CD4-positive, CD25-positive, alpha-beta regulatory T cell (primary cell): ENCODE measurements at regions not wholly inside any gene's neighbourhood (a gene's known extent, or its start where the extent isn't known, plus 50 kb on each side); places are given as distances from the start of the nearest gene placed in this dataset.

Experiments
- ATAC-seq, 2 donors: fragments of 150-1000 bp; cut with Tn5 transposase; one replicate each; pipeline ENCODE4 v1.10.0; 2021; ENCODE audit warnings: low read depth in 2 of 2, moderate number of reproducible peaks in 2 of 2, moderate library complexity in 1 of 2
- DNase-seq, 3 donors: peaks; one replicate each; pipeline versions ENCODE4 v3.0.0 to v3.0.0-alpha.2; 2012 to 2022; ENCODE audit warnings: mixed read lengths in 1 of 3
- H3K27ac ChIP-seq: one replicate; pipeline ENCODE4 v1.7.0; 2013; ENCODE audit warnings: mild to moderate bottlenecking, low read length; ENCODE audit not compliant: insufficient read depth, poor library complexity, severe bottlenecking
- H3K27me3 ChIP-seq: one replicate; pipeline ENCODE4 v1.7.0; 2013; ENCODE audit warnings: low read length; ENCODE audit not compliant: control insufficient read depth, insufficient read depth
- H3K36me3 ChIP-seq: one replicate; pipeline ENCODE4 v1.7.0; 2013; ENCODE audit warnings: mild to moderate bottlenecking, low read length, moderate library complexity; ENCODE audit not compliant: control insufficient read depth, insufficient read depth
- H3K4me1 ChIP-seq: 2 replicates; pipeline ENCODE4 v1.7.0; 2013; ENCODE audit warnings: mild to moderate bottlenecking, low read length; ENCODE audit not compliant: insufficient read depth, control insufficient read depth, poor library complexity, severe bottlenecking
- H3K4me3 ChIP-seq: one replicate; pipeline ENCODE4 v1.7.0; 2013; ENCODE audit warnings: low read depth, mild to moderate bottlenecking, low read length, moderate library complexity
- H3K9me3 ChIP-seq, 2 experiments: 1 replicate in 1 of 2; 2 replicates in 1 of 2; pipeline ENCODE4 v1.7.0; 2013; ENCODE audit warnings: low read length in 2 of 2, mild to moderate bottlenecking in 1 of 2, moderate library complexity in 1 of 2; ENCODE audit not compliant: control insufficient read depth in 2 of 2
- H3K27ac Mint-ChIP-seq, 3 donors: one replicate each; pipeline ENCODE4 v1.8.0; 2020 to 2022; ENCODE audit warnings: mild to moderate bottlenecking in 3 of 3, mixed read lengths in 3 of 3, moderate library complexity in 2 of 3
- H3K27me3 Mint-ChIP-seq: one replicate; pipeline ENCODE4 v1.8.0; 2022; ENCODE audit warnings: mild to moderate bottlenecking, mixed read lengths
- H3K36me3 Mint-ChIP-seq: one replicate; pipeline ENCODE4 v1.8.0; 2020; ENCODE audit warnings: mixed read lengths
- H3K4me1 Mint-ChIP-seq, 4 donors: one replicate each; pipeline ENCODE4 v1.8.0; 2020 to 2022; ENCODE audit warnings: mixed read lengths in 4 of 4, mild to moderate bottlenecking in 1 of 4
- H3K4me3 Mint-ChIP-seq, 4 donors: one replicate each; pipeline ENCODE4 v1.8.0; 2020 to 2022; ENCODE audit warnings: mild to moderate bottlenecking in 4 of 4, mixed read lengths in 4 of 4, moderate library complexity in 3 of 4
- H3K9me3 Mint-ChIP-seq, 7 donors: one replicate each; pipeline ENCODE4 v1.8.0; 2020 to 2022; ENCODE audit warnings: mixed read lengths in 7 of 7, mild to moderate bottlenecking in 3 of 7, moderate library complexity in 2 of 7

DNA sequence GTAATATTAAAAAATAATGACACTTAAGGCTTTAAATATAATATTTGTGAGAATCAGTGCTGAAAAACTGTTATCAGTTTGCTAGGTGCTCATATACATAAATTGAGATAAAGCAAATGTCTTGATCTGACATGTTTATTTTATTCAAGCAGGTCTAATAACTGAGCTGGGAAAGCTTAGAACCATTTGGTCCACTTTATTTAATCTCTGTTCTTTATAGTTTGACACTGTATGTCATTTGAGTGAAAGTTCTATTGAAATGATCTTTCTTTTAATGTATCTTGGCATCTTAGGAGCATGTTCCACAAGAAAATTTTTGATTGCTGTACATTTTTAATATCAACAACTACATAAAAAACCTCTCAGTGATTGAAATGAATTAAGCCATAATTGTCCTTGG, 772.0 kb upstream of the NRSN1 start:
- Mint-ChIP-seq H3K4me1 (no peaks in the 10 kb centered on the region), H3K4me3 (no peak overlapping the region), H3K27ac (no peak overlapping the region), H3K27me3 (no peaks in the 10 kb centered on the region), H3K9me3 (peaks cover 0 to 10% (median 5%) of the 10 kb centered on the region in 7 donors), H3K36me3 (no peaks in the 10 kb centered on the region)
- H3K36me3 ChIP-seq: no peaks in the 10 kb centered on the region
- H3K9me3 ChIP-seq: no peaks in the 10 kb centered on the region
- H3K27me3 ChIP-seq: no peaks in the 10 kb centered on the region
- no peak overlapping the region for H3K27ac ChIP-seq
- H3K4me1 ChIP-seq: no peaks in the 10 kb centered on the region
- H3K4me3 ChIP-seq: no peak overlapping the region
- DNase-seq (no peak), ATAC-seq (no peak)

DNA sequence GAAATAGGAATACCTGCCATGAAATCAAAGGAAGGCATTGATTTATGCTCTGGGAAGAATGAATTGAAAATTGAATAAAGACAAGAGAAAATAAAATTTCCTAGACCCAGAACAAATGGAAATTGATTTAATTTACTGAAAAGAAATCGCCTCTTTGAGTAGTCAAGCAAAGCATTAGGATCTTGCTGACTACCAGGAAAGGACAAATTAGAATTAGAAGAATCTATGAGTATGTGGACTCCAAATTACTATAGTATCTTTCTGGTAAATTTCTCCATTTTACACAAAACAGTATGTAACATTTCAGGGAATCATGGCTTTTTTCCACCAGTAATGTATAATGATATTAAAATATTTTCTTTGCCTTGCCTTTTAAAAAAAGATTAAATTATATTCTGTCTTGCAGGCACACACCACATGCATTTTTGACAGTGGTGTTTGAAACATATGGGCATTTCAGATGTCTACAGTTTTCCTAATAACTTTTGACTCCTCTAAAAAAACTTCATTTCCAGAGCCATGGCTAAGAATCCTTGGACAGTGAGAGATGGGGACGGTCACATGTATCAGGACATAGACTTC, 768.7 kb upstream of the NRSN1 start:
- Mint-ChIP-seq H3K27me3 (no peaks in the 10 kb centered on the region), H3K36me3 (no peaks in the 10 kb centered on the region), H3K9me3 (peaks cover 0 to 10% (median 4%) of the 10 kb centered on the region in 7 donors), H3K4me1 (no peaks in the 10 kb centered on the region), H3K27ac (no peak overlapping the region), H3K4me3 (no peak overlapping the region)
- Histone ChIP-seq H3K4me3 (no peak overlapping the region), H3K36me3 (no peaks in the 10 kb centered on the region), H3K27me3 (no peaks in the 10 kb centered on the region), H3K9me3 (no peaks in the 10 kb centered on the region), H3K4me1 (no peaks in the 10 kb centered on the region), H3K27ac (no peak overlapping the region)
- no peak for DNase-seq
- no peak for ATAC-seq

DNA sequence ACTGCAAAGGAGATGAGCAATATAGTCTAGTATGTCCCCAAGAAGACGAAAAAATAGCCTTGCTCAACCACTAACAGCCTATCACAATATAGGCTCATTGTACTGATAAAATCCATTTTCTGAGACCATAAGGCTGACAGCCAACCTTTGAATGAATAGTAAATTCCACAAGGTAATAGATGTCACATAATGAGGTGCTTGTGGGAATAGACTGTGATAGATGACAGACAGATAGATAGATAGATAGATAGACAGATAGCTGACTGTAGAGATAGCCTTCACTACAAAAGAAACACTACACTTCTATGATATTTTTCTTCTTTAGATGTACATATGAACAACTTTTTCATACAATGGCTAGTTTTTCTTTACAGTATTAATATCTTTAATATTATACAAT, 760.3 kb upstream of the NRSN1 start:
- ATAC-seq (no peak), DNase-seq (no peak)
- Mint-ChIP-seq H3K9me3 (peaks cover 0 to 8% (median 3%) of the 10 kb centered on the region in 7 donors), H3K27ac (no peak overlapping the region), H3K27me3 (no peaks in the 10 kb centered on the region), H3K4me3 (no peak overlapping the region), H3K36me3 (no peaks in the 10 kb centered on the region), H3K4me1 (no peaks in the 10 kb centered on the region)
- no peaks in the 10 kb centered on the region for H3K36me3 ChIP-seq
- H3K4me1 ChIP-seq: no peaks in the 10 kb centered on the region
- no peak overlapping the region for H3K27ac ChIP-seq
- no peak overlapping the region for H3K4me3 ChIP-seq
- H3K27me3 ChIP-seq: no peaks in the 10 kb centered on the region
- H3K9me3 ChIP-seq: no peaks in the 10 kb centered on the region

DNA sequence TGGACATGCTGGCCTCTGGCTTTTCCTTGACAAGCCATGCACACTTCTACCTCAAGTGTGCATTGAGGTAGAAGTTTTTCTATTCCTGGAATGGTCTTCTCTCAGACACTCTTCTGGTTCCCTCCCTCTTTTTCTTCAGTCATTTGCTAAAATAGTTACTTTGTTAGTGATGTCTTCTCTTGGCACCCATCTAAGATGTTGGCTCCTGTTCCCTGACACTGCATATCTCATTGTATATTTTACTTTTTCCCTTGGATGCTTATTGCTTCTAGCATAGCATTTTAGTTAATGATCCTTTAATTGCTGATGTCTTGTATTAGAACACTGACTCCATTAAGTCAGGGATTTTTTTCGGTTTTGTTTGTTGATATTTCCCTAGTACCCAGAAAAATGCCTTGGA, 758.7 kb upstream of the NRSN1 start:
- no peaks in the 10 kb centered on the region for H3K36me3 Mint-ChIP-seq
- Histone ChIP-seq H3K27ac (no peak overlapping the region), H3K27me3 (no peaks in the 10 kb centered on the region), H3K4me1 (no peaks in the 10 kb centered on the region), H3K4me3 (no peak overlapping the region), H3K9me3 (no peaks in the 10 kb centered on the region), H3K36me3 (no peaks in the 10 kb centered on the region)
- ATAC-seq: no peak
- H3K9me3 Mint-ChIP-seq: peaks cover 2 to 8% (median 4%) of the 10 kb centered on the region in 7 donors
- DNase-seq: no peak
- no peaks in the 10 kb centered on the region for H3K4me1 Mint-ChIP-seq
- H3K27me3 Mint-ChIP-seq: no peaks in the 10 kb centered on the region
- no peak overlapping the region for H3K4me3 Mint-ChIP-seq
- H3K27ac Mint-ChIP-seq: no peak overlapping the region

DNA sequence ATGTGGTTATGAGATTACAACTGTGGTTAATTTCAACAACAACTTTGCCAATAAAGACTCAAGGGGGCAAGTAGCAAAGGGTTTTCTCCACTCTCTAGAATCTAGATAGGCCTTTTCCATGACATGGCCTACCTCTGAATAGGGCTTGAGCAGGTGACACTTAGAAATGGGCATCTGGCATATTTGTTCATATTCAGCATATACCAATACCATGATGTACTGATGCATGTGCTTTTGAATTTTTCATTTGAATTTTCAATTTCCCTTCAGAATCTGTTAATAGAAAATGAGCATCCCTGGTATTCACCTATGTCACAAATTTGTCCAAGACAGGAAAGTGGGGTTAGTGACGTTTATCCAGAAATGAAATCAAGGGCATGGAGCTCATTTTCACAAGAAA, 757.5 kb upstream of the NRSN1 start:
- H3K9me3 Mint-ChIP-seq: peaks cover 2 to 8% (median 4%) of the 10 kb centered on the region in 7 donors
- no peak overlapping the region for H3K27ac Mint-ChIP-seq
- H3K27me3 ChIP-seq: no peaks in the 10 kb centered on the region
- H3K27me3 Mint-ChIP-seq: no peaks in the 10 kb centered on the region
- H3K36me3 Mint-ChIP-seq: no peaks in the 10 kb centered on the region
- H3K36me3 ChIP-seq: no peaks in the 10 kb centered on the region
- no peaks in the 10 kb centered on the region for H3K9me3 ChIP-seq
- no peak overlapping the region for H3K4me3 ChIP-seq
- no peaks in the 10 kb centered on the region for H3K4me1 ChIP-seq
- DNase-seq (no peak), ATAC-seq (no peak)
- H3K27ac ChIP-seq: no peak overlapping the region
- no peak overlapping the region for H3K4me3 Mint-ChIP-seq
- no peaks in the 10 kb centered on the region for H3K4me1 Mint-ChIP-seq

DNA sequence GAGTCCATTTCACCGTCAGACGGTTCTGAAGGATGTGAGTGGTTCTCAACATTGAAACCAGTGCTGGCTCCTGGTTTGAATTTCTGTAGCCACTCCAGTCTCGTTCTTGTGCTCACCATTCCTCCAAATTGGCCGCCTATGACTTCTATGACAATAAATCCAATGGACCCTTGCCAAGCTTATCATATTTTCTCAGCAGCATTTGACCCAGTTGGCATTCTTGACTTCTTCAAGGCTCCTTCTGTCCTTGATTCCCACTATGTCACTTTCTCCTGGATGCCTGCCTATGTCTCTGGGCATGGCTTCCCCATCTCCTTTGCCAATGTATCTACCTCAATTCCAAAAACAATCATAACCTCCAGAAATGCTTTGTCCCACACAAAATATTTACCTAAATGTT, 756.0 kb upstream of the NRSN1 start:
- Mint-ChIP-seq H3K4me3 (no peak overlapping the region), H3K27ac (no peak overlapping the region), H3K27me3 (no peaks in the 10 kb centered on the region), H3K9me3 (peaks cover 2 to 8% (median 4%) of the 10 kb centered on the region in 7 donors), H3K4me1 (no peaks in the 10 kb centered on the region), H3K36me3 (no peaks in the 10 kb centered on the region)
- no peak overlapping the region for H3K4me3 ChIP-seq
- ATAC-seq (no peak), DNase-seq (no peak)
- H3K27me3 ChIP-seq: no peaks in the 10 kb centered on the region
- no peaks in the 10 kb centered on the region for H3K36me3 ChIP-seq
- H3K9me3 ChIP-seq: no peaks in the 10 kb centered on the region
- no peak overlapping the region for H3K27ac ChIP-seq
- H3K4me1 ChIP-seq: no peaks in the 10 kb centered on the region

DNA sequence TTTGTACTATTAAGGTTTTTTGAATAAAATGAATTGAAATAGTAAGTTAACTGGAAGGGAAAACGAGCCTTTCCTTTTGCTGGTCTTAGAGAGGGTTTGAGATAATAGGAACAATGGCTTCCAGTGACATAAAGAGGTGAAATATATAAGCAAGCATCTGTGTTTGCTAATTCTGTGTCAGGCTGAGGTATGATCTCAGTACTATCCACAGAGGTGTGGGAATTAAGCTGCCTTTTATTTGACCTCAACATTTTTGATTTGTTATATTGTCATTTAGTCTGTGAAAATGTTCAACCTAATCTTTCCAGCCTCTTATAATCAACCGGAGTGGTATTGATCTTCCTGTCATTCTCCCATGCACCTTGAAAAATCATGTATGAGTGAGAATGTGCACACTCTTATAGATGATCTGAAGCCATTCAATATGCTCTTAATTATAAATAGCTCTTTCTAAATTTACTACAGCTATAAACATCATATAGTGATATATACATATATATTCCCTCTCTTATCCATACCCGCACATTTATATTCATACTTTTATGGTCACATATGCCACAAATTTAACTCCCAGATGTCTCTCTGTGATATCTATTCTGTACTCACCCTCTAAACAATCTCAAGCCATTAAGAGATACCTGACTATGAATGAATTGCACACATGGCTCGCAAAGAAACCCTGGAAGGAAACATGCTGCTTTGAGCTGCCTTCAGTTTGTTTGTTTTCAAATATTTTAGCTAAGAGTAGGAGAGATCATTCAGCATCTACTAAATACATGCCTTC, 754.7 kb upstream of the NRSN1 start:
- ATAC-seq (no peak), DNase-seq (no peak)
- Histone ChIP-seq H3K27ac (no peak overlapping the region), H3K27me3 (no peaks in the 10 kb centered on the region), H3K36me3 (no peaks in the 10 kb centered on the region), H3K9me3 (no peaks in the 10 kb centered on the region), H3K4me3 (no peak overlapping the region), H3K4me1 (no peaks in the 10 kb centered on the region)
- peak overlapping the region in 1 of 4 donors; percentile 7 for H3K4me3 Mint-ChIP-seq
- peaks cover 0 to 5% (median 4%) of the 10 kb centered on the region in 7 donors for H3K9me3 Mint-ChIP-seq
- no peak overlapping the region for H3K27ac Mint-ChIP-seq
- no peaks in the 10 kb centered on the region for H3K36me3 Mint-ChIP-seq
- H3K4me1 Mint-ChIP-seq: no peaks in the 10 kb centered on the region
- H3K27me3 Mint-ChIP-seq: no peaks in the 10 kb centered on the region

DNA sequence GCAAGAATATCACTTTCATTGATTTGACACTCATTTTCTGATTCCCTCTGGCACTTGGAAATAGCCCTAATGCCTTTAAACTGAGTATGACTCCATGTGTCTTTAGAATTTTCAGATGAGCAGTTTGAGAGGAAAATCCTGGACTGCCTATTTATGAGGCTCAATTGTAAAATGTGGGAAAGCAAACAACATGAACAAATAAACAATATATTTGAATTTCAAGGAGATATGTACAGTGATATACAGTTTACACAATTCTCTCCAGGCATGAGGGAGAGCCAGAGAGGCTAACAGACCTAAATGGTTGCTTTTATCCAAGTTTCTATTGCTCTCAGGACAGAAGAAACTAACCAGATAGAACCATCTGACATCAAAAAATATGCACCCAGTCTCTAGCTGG, 748.2 kb upstream of the NRSN1 start:
- ATAC-seq (no peak), DNase-seq (no peak)
- H3K4me1 ChIP-seq: no peaks in the 10 kb centered on the region
- H3K27ac ChIP-seq: no peak overlapping the region
- H3K27me3 Mint-ChIP-seq: no peaks in the 10 kb centered on the region
- H3K36me3 Mint-ChIP-seq: no peaks in the 10 kb centered on the region
- H3K27me3 ChIP-seq: no peaks in the 10 kb centered on the region
- no peaks in the 10 kb centered on the region for H3K36me3 ChIP-seq
- H3K4me3 Mint-ChIP-seq: no peak overlapping the region
- H3K9me3 ChIP-seq: no peaks in the 10 kb centered on the region
- peaks cover 2 to 6% (median 2%) of the 10 kb centered on the region in 7 donors for H3K9me3 Mint-ChIP-seq
- H3K4me3 ChIP-seq: no peak overlapping the region
- no peak overlapping the region for H3K27ac Mint-ChIP-seq
- H3K4me1 Mint-ChIP-seq: no peaks in the 10 kb centered on the region
